ENCODE measurements at regions not wholly inside any gene's neighbourhood (a gene's known extent, or its start where the extent isn't known, plus 50 kb on each side); places are given as distances from the start of the nearest gene placed in this dataset.

DNA sequence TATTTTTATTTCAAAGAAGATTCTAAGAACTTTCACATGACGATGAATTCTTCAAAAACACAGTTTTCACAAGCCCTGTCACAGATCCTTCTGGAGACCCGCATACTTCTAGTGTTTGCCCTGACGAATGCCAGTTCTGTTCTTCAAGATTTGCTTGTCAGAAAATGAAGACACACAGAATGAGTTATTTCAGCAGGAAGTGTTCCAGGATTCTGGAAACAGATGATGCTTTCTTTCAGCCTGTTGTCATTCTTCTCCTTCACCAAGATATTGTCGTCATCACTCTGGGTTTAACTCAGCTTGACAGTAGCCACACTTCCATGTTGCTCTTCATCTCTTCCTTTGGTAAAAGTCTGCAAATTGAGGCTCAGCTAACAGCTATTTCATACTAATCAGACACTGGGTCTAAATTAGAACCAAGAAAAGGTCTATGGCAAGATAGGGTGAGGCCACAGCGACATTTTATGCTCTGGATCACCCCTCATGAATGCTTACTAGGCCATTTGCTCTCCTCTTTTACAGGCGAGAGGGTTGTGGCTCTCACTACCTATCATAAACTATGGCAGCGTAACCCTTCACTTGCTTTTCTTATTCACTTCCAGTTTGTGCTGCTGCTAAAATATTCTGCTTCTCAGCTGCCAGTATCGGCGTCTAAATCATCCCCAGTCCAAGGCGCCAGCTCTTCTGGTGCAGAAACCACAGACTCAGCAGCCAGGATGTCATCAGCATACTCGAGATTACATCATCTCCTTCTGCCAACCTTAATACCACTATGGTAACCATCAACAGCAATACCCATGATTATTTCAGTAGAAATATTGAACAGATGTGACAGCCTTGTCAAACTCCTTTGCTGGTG is 159.6 kb upstream of the TBCA start:
- TF ChIP-seq, protein P1, sequence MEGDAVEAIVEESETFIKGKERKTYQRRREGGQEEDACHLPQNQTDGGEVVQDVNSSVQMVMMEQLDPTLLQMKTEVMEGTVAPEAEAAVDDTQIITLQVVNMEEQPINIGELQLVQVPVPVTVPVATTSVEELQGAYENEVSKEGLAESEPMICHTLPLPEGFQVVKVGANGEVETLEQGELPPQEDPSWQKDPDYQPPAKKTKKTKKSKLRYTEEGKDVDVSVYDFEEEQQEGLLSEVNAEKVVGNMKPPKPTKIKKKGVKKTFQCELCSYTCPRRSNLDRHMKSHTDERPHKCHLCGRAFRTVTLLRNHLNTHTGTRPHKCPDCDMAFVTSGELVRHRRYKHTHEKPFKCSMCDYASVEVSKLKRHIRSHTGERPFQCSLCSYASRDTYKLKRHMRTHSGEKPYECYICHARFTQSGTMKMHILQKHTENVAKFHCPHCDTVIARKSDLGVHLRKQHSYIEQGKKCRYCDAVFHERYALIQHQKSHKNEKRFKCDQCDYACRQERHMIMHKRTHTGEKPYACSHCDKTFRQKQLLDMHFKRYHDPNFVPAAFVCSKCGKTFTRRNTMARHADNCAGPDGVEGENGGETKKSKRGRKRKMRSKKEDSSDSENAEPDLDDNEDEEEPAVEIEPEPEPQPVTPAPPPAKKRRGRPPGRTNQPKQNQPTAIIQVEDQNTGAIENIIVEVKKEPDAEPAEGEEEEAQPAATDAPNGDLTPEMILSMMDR (conservative IDR thresholded peaks at IDR 0.05; ENCODE audit: low read depth, low read length): no peak
- no peak for TF ChIP-seq EZH2 (IDR thresholded peaks at IDR 0.05; ENCODE audit: low read length, unreplicated experiment)
- TF ChIP-seq EZH2phosphoT487 (IDR thresholded peaks at IDR 0.05; ENCODE audit: borderline replicate concordance, low read length): no peak
